NT2/D1 (cell line): ENCODE measurements at regions not wholly inside any gene's neighbourhood (a gene's known extent, or its start where the extent isn't known, plus 50 kb on each side); places are given as distances from the start of the nearest gene placed in this dataset.

Source experiments
- YY1 ChIP-seq: IDR thresholded peaks from 2 replicates; pipeline ENCODE4 v1.6.1; 2011; ENCODE audit not compliant: insufficient read length, insufficient read depth
- ZNF274 ChIP-seq: IDR thresholded peaks from 2 replicates; pipeline ENCODE4 v1.6.1; 2011; ENCODE audit warnings: mild to moderate bottlenecking, low read depth, low read length

- no peak for TF ChIP-seq YY1
- no peak for TF ChIP-seq ZNF274
Observed at GRCh38 chr11:69903211-69903610, 84.0 kb upstream of the FGF3 start.
